ENCODE measurements at regions not wholly inside any gene's neighbourhood (a gene's known extent, or its start where the extent isn't known, plus 50 kb on each side); places are given as distances from the start of the nearest gene placed in this dataset.

- H2BK15ac ChIP-seq (ENCODE audit: low read length), result no peak overlapping the region
- no peak overlapping the region for H2AFZ ChIP-seq (ENCODE audit: low read length)
- no peak overlapping the region for H3K4ac ChIP-seq (ENCODE audit: low read length)
- no CpG with 5 or more reads among the region's 3 CpGs for WGBS, 2 donors (ENCODE audit: extremely low coverage in 2 of 2, insufficient read length in 2 of 2, insufficient replicate concordance in 1 of 2)
- no peak overlapping the region for H2BK5ac ChIP-seq (ENCODE audit: low read length)
- no peaks in the 10 kb centered on the region for H3K4me1 ChIP-seq (ENCODE audit: control insufficient read depth in 2 of 2, insufficient read depth in 1 of 2, low read depth in 1 of 2, low read length in 2 of 2)
- H2AK5ac ChIP-seq (ENCODE audit: low read depth, low read length), result no peak overlapping the region
- H3K4me3 ChIP-seq (ENCODE audit: low read length in 2 of 2), result no peak overlapping the region
- H3K4me2 ChIP-seq (ENCODE audit: insufficient read depth, low read length, poor library complexity, severe bottlenecking), result no peak overlapping the region
- no peak overlapping the region for H3K14ac ChIP-seq (ENCODE audit: low read length)
- H3K79me1 ChIP-seq (ENCODE audit: low read depth, low read length), result peaks cover 3% of the 10 kb centered on the region
- no peak overlapping the region for H4K91ac ChIP-seq (ENCODE audit: low read depth, low read length, poor library complexity)
- H3K36me3 ChIP-seq (replicated peaks in 1 of 2; ENCODE audit: control insufficient read depth in 2 of 2, insufficient read depth in 2 of 2, low read length in 2 of 2), result no peaks in the 10 kb centered on the region
- H3K18ac ChIP-seq (ENCODE audit: low read length), result no peak overlapping the region
- no peaks in the 10 kb centered on the region for H3K27me3 ChIP-seq (ENCODE audit: control insufficient read depth in 3 of 3, insufficient read depth in 3 of 3, low read depth in 1 of 3, low read length in 3 of 3)
- peaks cover 10 to 13% of the 10 kb centered on the region in 2 donors for H3K9me3 ChIP-seq (replicated peaks in 1 of 2; ENCODE audit: control insufficient read depth in 2 of 2, insufficient read depth in 1 of 2, low read depth in 1 of 2, low read length in 2 of 2)
- no peak overlapping the region for H3K9ac ChIP-seq (ENCODE audit: low read depth, low read length, poor library complexity)
- H3K23ac ChIP-seq (ENCODE audit: low read depth, low read length, poor library complexity), result no peak overlapping the region
- no peak overlapping the region for H4K8ac ChIP-seq (ENCODE audit: low read depth, low read length)
- DNase-seq (ENCODE audit: low spot score), result no peak
- H3K27ac ChIP-seq (replicated peaks; ENCODE audit: low read length), result no peak overlapping the region
- H2BK12ac ChIP-seq (ENCODE audit: low read length), result no peak overlapping the region
- no peak overlapping the region for H2BK120ac ChIP-seq (ENCODE audit: low read depth, low read length)
Observed at GRCh38 chr6:14489445-14489844, 371.9 kb downstream of the CD83 start.

GRCh38 chr6:14498748-14499147 lies 381.2 kb downstream of the CD83 start:
- Histone ChIP-seq H2BK120ac (ENCODE audit: low read depth, low read length) (no peak overlapping the region), H4K91ac (ENCODE audit: low read depth, low read length, poor library complexity) (no peak overlapping the region), H3K27me3 (ENCODE audit: control insufficient read depth in 3 of 3, insufficient read depth in 3 of 3, low read depth in 1 of 3, low read length in 3 of 3) (no peaks in the 10 kb centered on the region), H3K36me3 (replicated peaks in 1 of 2; ENCODE audit: control insufficient read depth in 2 of 2, insufficient read depth in 2 of 2, low read length in 2 of 2) (no peaks in the 10 kb centered on the region), H3K18ac (ENCODE audit: low read length) (no peak overlapping the region), H3K9ac (ENCODE audit: low read depth, low read length, poor library complexity) (no peak overlapping the region), H3K4ac (ENCODE audit: low read length) (no peak overlapping the region), H3K4me1 (ENCODE audit: control insufficient read depth in 2 of 2, insufficient read depth in 1 of 2, low read depth in 1 of 2, low read length in 2 of 2) (peaks cover 17 to 19% of the 10 kb centered on the region in 2 donors), H3K27ac (replicated peaks; ENCODE audit: low read length) (no peak overlapping the region), H2BK5ac (ENCODE audit: low read length) (no peak overlapping the region), H2AK5ac (ENCODE audit: low read depth, low read length) (no peak overlapping the region), H3K9me3 (replicated peaks in 1 of 2; ENCODE audit: control insufficient read depth in 2 of 2, insufficient read depth in 1 of 2, low read depth in 1 of 2, low read length in 2 of 2) (peaks cover 0 to 4% of the 10 kb centered on the region in 2 donors), H3K79me1 (ENCODE audit: low read depth, low read length) (no peaks in the 10 kb centered on the region), H2AFZ (ENCODE audit: low read length) (no peak overlapping the region), H3K14ac (ENCODE audit: low read length) (no peak overlapping the region), H2BK12ac (ENCODE audit: low read length) (no peak overlapping the region), H3K23ac (ENCODE audit: low read depth, low read length, poor library complexity) (no peak overlapping the region), H4K8ac (ENCODE audit: low read depth, low read length) (no peak overlapping the region), H3K4me2 (ENCODE audit: insufficient read depth, low read length, poor library complexity, severe bottlenecking) (no peak overlapping the region), H3K4me3 (ENCODE audit: low read length in 2 of 2) (no peak overlapping the region), H2BK15ac (ENCODE audit: low read length) (no peak overlapping the region)
- WGBS, 2 donors (ENCODE audit: extremely low coverage in 2 of 2, insufficient read length in 2 of 2, insufficient replicate concordance in 1 of 2), result no CpG with 5 or more reads among the region's 1 CpG
- DNase-seq (ENCODE audit: low spot score), result no peak

DNA sequence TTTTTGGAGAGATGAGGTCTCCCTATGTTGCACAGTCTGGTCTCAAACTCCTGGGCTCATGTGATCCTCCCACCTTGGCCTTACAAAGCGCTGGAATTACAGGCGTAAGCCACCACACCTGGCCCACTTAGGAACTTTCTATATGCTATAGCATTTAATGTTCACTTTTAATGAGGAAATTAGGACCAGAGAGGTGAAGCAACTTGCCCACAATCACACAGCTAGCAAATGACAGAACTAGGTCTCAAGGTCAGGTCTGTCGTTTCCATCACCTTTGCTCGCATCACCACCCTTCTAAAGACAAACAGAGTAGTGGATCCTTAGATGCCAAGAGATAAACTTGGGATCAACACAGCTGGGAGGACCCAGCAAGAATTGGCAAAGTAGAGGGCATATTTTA lies 381.7 kb downstream of the CD83 start:
- H3K9me3 ChIP-seq (replicated peaks in 1 of 2; ENCODE audit: control insufficient read depth in 2 of 2, insufficient read depth in 1 of 2, low read depth in 1 of 2, low read length in 2 of 2), result peaks cover 0 to 4% of the 10 kb centered on the region in 2 donors
- no peaks in the 10 kb centered on the region for H3K36me3 ChIP-seq (replicated peaks in 1 of 2; ENCODE audit: control insufficient read depth in 2 of 2, insufficient read depth in 2 of 2, low read length in 2 of 2)
- no peak overlapping the region for H3K23ac ChIP-seq (ENCODE audit: low read depth, low read length, poor library complexity)
- no peak overlapping the region for H3K18ac ChIP-seq (ENCODE audit: low read length)
- H3K27me3 ChIP-seq (ENCODE audit: control insufficient read depth in 3 of 3, insufficient read depth in 3 of 3, low read depth in 1 of 3, low read length in 3 of 3), result no peaks in the 10 kb centered on the region
- H2BK120ac ChIP-seq (ENCODE audit: low read depth, low read length), result no peak overlapping the region
- WGBS, 2 donors (ENCODE audit: extremely low coverage in 2 of 2, insufficient read length in 2 of 2, insufficient replicate concordance in 1 of 2), result no CpG with 5 or more reads among the region's 4 CpGs
- no peak overlapping the region for H2BK12ac ChIP-seq (ENCODE audit: low read length)
- no peak overlapping the region for H4K91ac ChIP-seq (ENCODE audit: low read depth, low read length, poor library complexity)
- H2BK5ac ChIP-seq (ENCODE audit: low read length), result no peak overlapping the region
- no peaks in the 10 kb centered on the region for H3K79me1 ChIP-seq (ENCODE audit: low read depth, low read length)
- no peak overlapping the region for H3K4ac ChIP-seq (ENCODE audit: low read length)
- no peak overlapping the region for H3K4me3 ChIP-seq (ENCODE audit: low read length in 2 of 2)
- DNase-seq (ENCODE audit: low spot score), result no peak
- H2AFZ ChIP-seq (ENCODE audit: low read length), result no peak overlapping the region
- H3K4me1 ChIP-seq (ENCODE audit: control insufficient read depth in 2 of 2, insufficient read depth in 1 of 2, low read depth in 1 of 2, low read length in 2 of 2), result peaks cover 17 to 19% of the 10 kb centered on the region in 2 donors
- no peak overlapping the region for H3K9ac ChIP-seq (ENCODE audit: low read depth, low read length, poor library complexity)
- no peak overlapping the region for H2BK15ac ChIP-seq (ENCODE audit: low read length)
- no peak overlapping the region for H2AK5ac ChIP-seq (ENCODE audit: low read depth, low read length)
- no peak overlapping the region for H3K4me2 ChIP-seq (ENCODE audit: insufficient read depth, low read length, poor library complexity, severe bottlenecking)
- no peak overlapping the region for H3K27ac ChIP-seq (replicated peaks; ENCODE audit: low read length)
- no peak overlapping the region for H3K14ac ChIP-seq (ENCODE audit: low read length)
- no peak overlapping the region for H4K8ac ChIP-seq (ENCODE audit: low read depth, low read length)

- no peak overlapping the region for H2BK12ac ChIP-seq (ENCODE audit: low read length)
- H3K4me2 ChIP-seq (ENCODE audit: insufficient read depth, low read length, poor library complexity, severe bottlenecking), result no peak overlapping the region
- no peak for DNase-seq (ENCODE audit: low spot score)
- H3K36me3 ChIP-seq (replicated peaks in 1 of 2; ENCODE audit: control insufficient read depth in 2 of 2, insufficient read depth in 2 of 2, low read length in 2 of 2), result no peaks in the 10 kb centered on the region
- no peak overlapping the region for H3K4ac ChIP-seq (ENCODE audit: low read length)
- H2BK15ac ChIP-seq (ENCODE audit: low read length), result no peak overlapping the region
- no peaks in the 10 kb centered on the region for H3K79me1 ChIP-seq (ENCODE audit: low read depth, low read length)
- no peak overlapping the region for H2BK5ac ChIP-seq (ENCODE audit: low read length)
- no peak overlapping the region for H3K18ac ChIP-seq (ENCODE audit: low read length)
- H3K27ac ChIP-seq (replicated peaks; ENCODE audit: low read length), result no peak overlapping the region
- no peak overlapping the region for H2AK5ac ChIP-seq (ENCODE audit: low read depth, low read length)
- peaks cover 17 to 19% of the 10 kb centered on the region in 2 donors for H3K4me1 ChIP-seq (ENCODE audit: control insufficient read depth in 2 of 2, insufficient read depth in 1 of 2, low read depth in 1 of 2, low read length in 2 of 2)
- H3K9me3 ChIP-seq (replicated peaks in 1 of 2; ENCODE audit: control insufficient read depth in 2 of 2, insufficient read depth in 1 of 2, low read depth in 1 of 2, low read length in 2 of 2), result peaks cover 0 to 4% of the 10 kb centered on the region in 2 donors
- no peak overlapping the region for H3K4me3 ChIP-seq (ENCODE audit: low read length in 2 of 2)
- no CpG with 5 or more reads among the region's 10 CpGs for WGBS, 2 donors (ENCODE audit: extremely low coverage in 2 of 2, insufficient read length in 2 of 2, insufficient replicate concordance in 1 of 2)
- H2AFZ ChIP-seq (ENCODE audit: low read length), result no peak overlapping the region
- H2BK120ac ChIP-seq (ENCODE audit: low read depth, low read length), result no peak overlapping the region
- no peak overlapping the region for H3K14ac ChIP-seq (ENCODE audit: low read length)
- no peak overlapping the region for H3K23ac ChIP-seq (ENCODE audit: low read depth, low read length, poor library complexity)
- no peaks in the 10 kb centered on the region for H3K27me3 ChIP-seq (ENCODE audit: control insufficient read depth in 3 of 3, insufficient read depth in 3 of 3, low read depth in 1 of 3, low read length in 3 of 3)
- no peak overlapping the region for H4K8ac ChIP-seq (ENCODE audit: low read depth, low read length)
- H4K91ac ChIP-seq (ENCODE audit: low read depth, low read length, poor library complexity), result no peak overlapping the region
- no peak overlapping the region for H3K9ac ChIP-seq (ENCODE audit: low read depth, low read length, poor library complexity)
Observed at GRCh38 chr6:14499841-14500240, 382.3 kb downstream of the CD83 start.
